ENCODE measurements at regions not wholly inside any gene's neighbourhood (a gene's known extent, or its start where the extent isn't known, plus 50 kb on each side); places are given as distances from the start of the nearest gene placed in this dataset.

DNA sequence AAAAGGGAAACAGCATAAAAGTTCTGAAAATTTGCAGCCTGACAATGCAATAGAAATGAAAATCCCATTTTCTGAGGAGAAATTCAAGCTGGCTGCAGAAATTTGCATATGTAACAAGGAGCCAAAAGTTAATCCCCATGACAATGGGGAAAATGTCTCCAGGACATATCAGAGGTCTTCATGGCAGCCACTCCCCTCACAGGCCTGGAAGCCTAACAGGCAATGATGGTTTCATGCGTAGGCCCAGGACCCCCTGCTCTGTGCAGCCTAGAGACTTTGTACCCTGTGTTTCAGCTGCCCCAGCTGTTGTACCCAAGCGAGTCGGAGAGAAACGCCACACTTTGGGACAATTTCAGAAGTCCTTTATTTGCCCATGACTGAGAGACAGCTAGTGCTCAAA, 701.3 kb upstream of the KLHL1 start:
- Histone ChIP-seq H3K9me3 (ENCODE audit: control insufficient read depth, insufficient read depth, low read length) (peaks cover 11% of the 10 kb centered on the region; the same call in 1 of the 2 replicates), H3K9ac (ENCODE audit: low read depth, low read length) (no peak overlapping the region), H3K27ac (ENCODE audit: low read depth, low read length) (no peak overlapping the region), H3K27me3 (ENCODE audit: control insufficient read depth, insufficient read depth, low read length) (no peaks in the 10 kb centered on the region), H3K4me1 (ENCODE audit: control insufficient read depth, insufficient read depth, low read length) (no peaks in the 10 kb centered on the region), H3K36me3 (ENCODE audit: control insufficient read depth, insufficient read depth, low read length) (no peaks in the 10 kb centered on the region), H3K4me3 (ENCODE audit: low read depth, low read length) (no peak overlapping the region)

DNA sequence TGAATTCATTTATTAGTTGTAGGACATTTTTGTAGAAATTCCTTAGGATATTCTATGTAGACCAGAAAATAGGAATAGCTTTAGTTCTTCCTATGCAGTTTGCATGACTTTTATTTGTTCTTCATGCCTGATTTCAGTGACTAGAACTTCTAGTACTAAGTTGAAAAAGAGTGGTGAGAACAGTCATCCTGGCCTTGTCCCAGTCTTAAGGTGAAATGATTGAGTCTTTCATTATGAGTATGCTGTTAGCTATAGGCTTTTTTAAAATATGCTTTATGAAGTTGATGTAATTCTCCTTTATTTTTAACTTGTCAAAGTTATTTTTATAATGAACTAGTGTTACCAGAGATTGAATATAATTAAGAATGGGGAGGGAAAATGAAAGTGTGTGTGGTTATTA, 690.1 kb upstream of the KLHL1 start:
- H3K9ac ChIP-seq (ENCODE audit: low read depth, low read length): no peak overlapping the region
- H3K4me1 ChIP-seq (ENCODE audit: control insufficient read depth, insufficient read depth, low read length): no peaks in the 10 kb centered on the region
- H3K9me3 ChIP-seq (ENCODE audit: control insufficient read depth, insufficient read depth, low read length): no peaks in the 10 kb centered on the region
- no peak overlapping the region for H3K27ac ChIP-seq (ENCODE audit: low read depth, low read length)
- no peaks in the 10 kb centered on the region for H3K27me3 ChIP-seq (ENCODE audit: control insufficient read depth, insufficient read depth, low read length)
- H3K4me3 ChIP-seq (ENCODE audit: low read depth, low read length): no peak overlapping the region
- no peaks in the 10 kb centered on the region for H3K36me3 ChIP-seq (ENCODE audit: control insufficient read depth, insufficient read depth, low read length)

GRCh38 chr13:70795484-70795883, 687.2 kb upstream of the KLHL1 start:
- H3K27me3 ChIP-seq (ENCODE audit: control insufficient read depth, insufficient read depth, low read length): no peaks in the 10 kb centered on the region
- H3K4me3 ChIP-seq (ENCODE audit: low read depth, low read length): no peak overlapping the region

GRCh38 chr13:70792121-70792520, 683.9 kb upstream of the KLHL1 start:
- Histone ChIP-seq H3K4me1 (ENCODE audit: control insufficient read depth, insufficient read depth, low read length) (no peaks in the 10 kb centered on the region), H3K27ac (ENCODE audit: low read depth, low read length) (no peak overlapping the region), H3K9me3 (ENCODE audit: control insufficient read depth, insufficient read depth, low read length) (no peaks in the 10 kb centered on the region), H3K36me3 (ENCODE audit: control insufficient read depth, insufficient read depth, low read length) (no peaks in the 10 kb centered on the region), H3K4me3 (ENCODE audit: low read depth, low read length) (no peak overlapping the region), H3K9ac (ENCODE audit: low read depth, low read length) (no peak overlapping the region), H3K27me3 (ENCODE audit: control insufficient read depth, insufficient read depth, low read length) (no peaks in the 10 kb centered on the region)

More at GRCh38 chr13:70795484-70795883, 687.2 kb upstream of the KLHL1 start:
- no peaks in the 10 kb centered on the region for H3K9me3 ChIP-seq (ENCODE audit: control insufficient read depth, insufficient read depth, low read length)
- H3K9ac ChIP-seq (ENCODE audit: low read depth, low read length): no peak overlapping the region
- no peak overlapping the region for H3K27ac ChIP-seq (ENCODE audit: low read depth, low read length)
- H3K4me1 ChIP-seq (ENCODE audit: control insufficient read depth, insufficient read depth, low read length): no peaks in the 10 kb centered on the region
- H3K36me3 ChIP-seq (ENCODE audit: control insufficient read depth, insufficient read depth, low read length): no peaks in the 10 kb centered on the region

GRCh38 chr13:70789751-70790150, 681.5 kb upstream of the KLHL1 start:
- no peaks in the 10 kb centered on the region for H3K36me3 ChIP-seq (ENCODE audit: control insufficient read depth, insufficient read depth, low read length)
- H3K9me3 ChIP-seq (ENCODE audit: control insufficient read depth, insufficient read depth, low read length): no peaks in the 10 kb centered on the region
- H3K27ac ChIP-seq (ENCODE audit: low read depth, low read length): no peak overlapping the region
- no peak overlapping the region for H3K9ac ChIP-seq (ENCODE audit: low read depth, low read length)
- H3K4me1 ChIP-seq (ENCODE audit: control insufficient read depth, insufficient read depth, low read length): no peaks in the 10 kb centered on the region
- no peak overlapping the region for H3K4me3 ChIP-seq (ENCODE audit: low read depth, low read length)
- H3K27me3 ChIP-seq (ENCODE audit: control insufficient read depth, insufficient read depth, low read length): no peaks in the 10 kb centered on the region

DNA sequence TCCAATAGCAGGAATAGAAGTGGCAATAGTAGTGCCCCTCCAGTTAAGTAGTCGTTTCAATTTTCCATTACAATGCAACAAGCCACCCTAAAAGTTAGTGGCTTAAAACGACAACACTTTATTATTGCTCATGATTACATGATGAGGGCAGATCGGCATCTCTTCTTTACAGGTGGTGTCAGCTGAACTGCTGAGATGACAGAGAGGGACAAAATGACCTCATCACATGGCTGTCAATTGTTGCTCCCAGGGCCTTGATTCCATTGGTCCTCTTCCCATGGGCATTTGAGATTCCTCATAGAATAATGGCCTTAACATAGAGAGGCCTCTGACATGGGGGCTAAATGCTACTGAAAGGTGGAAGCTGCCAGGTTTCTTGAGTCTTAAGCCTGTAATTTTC, 679.8 kb upstream of the KLHL1 start:
- no peaks in the 10 kb centered on the region for H3K4me1 ChIP-seq (ENCODE audit: control insufficient read depth, insufficient read depth, low read length)
- no peaks in the 10 kb centered on the region for H3K36me3 ChIP-seq (ENCODE audit: control insufficient read depth, insufficient read depth, low read length)
- no peaks in the 10 kb centered on the region for H3K27me3 ChIP-seq (ENCODE audit: control insufficient read depth, insufficient read depth, low read length)
- no peak overlapping the region for H3K27ac ChIP-seq (ENCODE audit: low read depth, low read length)
- H3K4me3 ChIP-seq (ENCODE audit: low read depth, low read length): no peak overlapping the region
- H3K9me3 ChIP-seq (ENCODE audit: control insufficient read depth, insufficient read depth, low read length): no peaks in the 10 kb centered on the region
- no peak overlapping the region for H3K9ac ChIP-seq (ENCODE audit: low read depth, low read length)

GRCh38 chr13:70784207-70784989, 676.1 kb upstream of the KLHL1 start:
- no peaks in the 10 kb centered on the region for H3K9me3 ChIP-seq (ENCODE audit: control insufficient read depth, insufficient read depth, low read length)
- H3K27ac ChIP-seq (ENCODE audit: low read depth, low read length): no peak overlapping the region
- H3K27me3 ChIP-seq (ENCODE audit: control insufficient read depth, insufficient read depth, low read length): no peaks in the 10 kb centered on the region
- H3K4me3 ChIP-seq (ENCODE audit: low read depth, low read length): no peak overlapping the region
- no peaks in the 10 kb centered on the region for H3K4me1 ChIP-seq (ENCODE audit: control insufficient read depth, insufficient read depth, low read length)
- H3K36me3 ChIP-seq (ENCODE audit: control insufficient read depth, insufficient read depth, low read length): no peaks in the 10 kb centered on the region
- no peak overlapping the region for H3K9ac ChIP-seq (ENCODE audit: low read depth, low read length)

DNA sequence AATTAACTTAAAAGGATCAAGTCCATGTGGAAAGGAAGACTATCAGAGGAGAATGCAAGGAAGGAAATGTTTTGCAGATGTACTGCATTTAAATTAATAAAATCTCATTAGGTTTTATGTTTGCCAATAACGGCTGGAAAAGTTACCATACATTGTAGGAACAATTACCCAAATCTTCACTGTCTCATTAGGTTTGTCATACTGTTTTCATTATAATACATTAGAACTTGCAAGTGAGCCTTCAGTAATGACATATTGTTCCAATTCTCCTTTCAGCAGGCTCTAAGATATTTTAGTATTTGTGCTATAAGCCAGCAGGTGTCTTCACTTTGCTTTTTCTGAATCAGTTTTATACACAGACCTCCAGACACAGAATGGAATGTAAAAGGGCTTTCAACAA, 661.6 kb upstream of the KLHL1 start:
- Histone ChIP-seq H3K9ac (ENCODE audit: low read depth, low read length) (no peak overlapping the region), H3K9me3 (ENCODE audit: control insufficient read depth, insufficient read depth, low read length) (no peaks in the 10 kb centered on the region), H3K4me1 (ENCODE audit: control insufficient read depth, insufficient read depth, low read length) (peaks cover 14% of the 10 kb centered on the region), H3K36me3 (ENCODE audit: control insufficient read depth, insufficient read depth, low read length) (no peaks in the 10 kb centered on the region), H3K27me3 (ENCODE audit: control insufficient read depth, insufficient read depth, low read length) (no peaks in the 10 kb centered on the region), H3K4me3 (ENCODE audit: low read depth, low read length) (no peak overlapping the region), H3K27ac (ENCODE audit: low read depth, low read length) (no peak overlapping the region)

DNA sequence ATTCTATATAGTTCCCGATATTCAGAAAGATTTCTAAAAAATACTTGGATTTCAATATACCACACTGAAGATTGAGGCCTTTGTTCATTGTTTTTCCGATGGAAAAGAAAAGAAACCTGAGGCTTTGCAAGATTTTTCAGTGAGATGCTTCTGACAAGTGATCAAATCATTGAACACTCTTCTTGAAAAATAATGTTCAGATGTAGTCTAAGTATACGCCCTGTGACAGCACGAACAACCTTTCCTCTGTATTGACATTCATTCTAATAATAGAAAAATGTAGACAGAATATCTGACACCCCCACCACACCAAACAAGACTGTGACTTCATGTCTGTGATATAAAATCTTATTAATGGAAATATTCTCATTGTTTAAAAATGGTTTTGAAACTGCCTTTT, 650.7 kb upstream of the KLHL1 start:
- Histone ChIP-seq H3K9ac (ENCODE audit: low read depth, low read length) (no peak overlapping the region), H3K36me3 (ENCODE audit: control insufficient read depth, insufficient read depth, low read length) (no peaks in the 10 kb centered on the region), H3K4me1 (ENCODE audit: control insufficient read depth, insufficient read depth, low read length) (no peaks in the 10 kb centered on the region), H3K27me3 (ENCODE audit: control insufficient read depth, insufficient read depth, low read length) (no peaks in the 10 kb centered on the region), H3K27ac (ENCODE audit: low read depth, low read length) (no peak overlapping the region), H3K4me3 (ENCODE audit: low read depth, low read length) (no peak overlapping the region), H3K9me3 (ENCODE audit: control insufficient read depth, insufficient read depth, low read length) (no peaks in the 10 kb centered on the region)

DNA sequence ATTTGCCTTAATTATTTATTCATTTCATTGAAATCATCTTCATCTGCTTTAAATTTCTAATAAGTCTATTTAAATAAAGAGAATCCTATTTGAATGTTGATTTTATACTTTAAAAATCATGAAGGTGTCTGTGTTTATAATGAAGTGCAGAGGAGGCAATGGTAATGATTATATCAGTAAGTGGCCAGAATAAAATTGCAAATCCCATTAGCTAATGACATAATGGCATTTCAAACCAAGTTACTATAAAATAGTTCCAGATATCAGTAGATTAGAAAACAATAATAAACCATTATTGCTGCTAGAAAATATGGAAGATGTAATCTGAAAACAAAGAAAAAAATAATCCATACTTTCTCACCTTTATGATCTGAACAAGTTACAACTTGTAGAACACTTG, 647.8 kb upstream of the KLHL1 start:
- H3K36me3 ChIP-seq (ENCODE audit: control insufficient read depth, insufficient read depth, low read length): no peaks in the 10 kb centered on the region
- no peak overlapping the region for H3K27ac ChIP-seq (ENCODE audit: low read depth, low read length)
- H3K4me1 ChIP-seq (ENCODE audit: control insufficient read depth, insufficient read depth, low read length): no peaks in the 10 kb centered on the region
- no peak overlapping the region for H3K9ac ChIP-seq (ENCODE audit: low read depth, low read length)
- no peaks in the 10 kb centered on the region for H3K9me3 ChIP-seq (ENCODE audit: control insufficient read depth, insufficient read depth, low read length)
- no peak overlapping the region for H3K4me3 ChIP-seq (ENCODE audit: low read depth, low read length)
- no peaks in the 10 kb centered on the region for H3K27me3 ChIP-seq (ENCODE audit: control insufficient read depth, insufficient read depth, low read length)

DNA sequence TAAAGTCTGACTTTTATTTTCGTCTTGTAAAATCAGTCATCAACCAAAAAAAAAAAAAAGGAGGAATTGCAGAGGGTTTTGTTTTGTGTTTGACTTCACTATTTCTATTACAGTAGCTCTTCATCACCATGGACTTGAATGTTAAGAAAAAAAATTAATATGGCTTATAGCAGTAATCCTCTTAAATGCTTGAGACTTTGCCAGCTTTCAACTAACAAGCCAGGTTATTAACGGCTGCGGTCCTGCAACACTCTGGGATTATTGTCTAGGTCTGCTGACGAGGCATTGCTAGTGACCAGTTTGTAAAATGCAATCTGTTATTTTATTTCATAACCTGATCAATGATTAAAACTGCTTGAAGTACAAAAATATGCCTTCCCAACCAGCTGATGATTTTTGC, 647.2 kb upstream of the KLHL1 start:
- H3K27me3 ChIP-seq (ENCODE audit: control insufficient read depth, insufficient read depth, low read length): no peaks in the 10 kb centered on the region
- H3K36me3 ChIP-seq (ENCODE audit: control insufficient read depth, insufficient read depth, low read length): no peaks in the 10 kb centered on the region
- H3K4me3 ChIP-seq (ENCODE audit: low read depth, low read length): no peak overlapping the region
- no peak overlapping the region for H3K27ac ChIP-seq (ENCODE audit: low read depth, low read length)
- H3K9ac ChIP-seq (ENCODE audit: low read depth, low read length): no peak overlapping the region
- no peaks in the 10 kb centered on the region for H3K9me3 ChIP-seq (ENCODE audit: control insufficient read depth, insufficient read depth, low read length)
- H3K4me1 ChIP-seq (ENCODE audit: control insufficient read depth, insufficient read depth, low read length): no peaks in the 10 kb centered on the region
